ENCODE measurements at regions not wholly inside any gene's neighbourhood (a gene's known extent, or its start where the extent isn't known, plus 50 kb on each side); places are given as distances from the start of the nearest gene placed in this dataset.
"Not testable (repeated sequence)": the region's sequence is repeated elsewhere in the genome, so short reads cannot be mapped to it uniquely, and the experiment has no call there.

DNA sequence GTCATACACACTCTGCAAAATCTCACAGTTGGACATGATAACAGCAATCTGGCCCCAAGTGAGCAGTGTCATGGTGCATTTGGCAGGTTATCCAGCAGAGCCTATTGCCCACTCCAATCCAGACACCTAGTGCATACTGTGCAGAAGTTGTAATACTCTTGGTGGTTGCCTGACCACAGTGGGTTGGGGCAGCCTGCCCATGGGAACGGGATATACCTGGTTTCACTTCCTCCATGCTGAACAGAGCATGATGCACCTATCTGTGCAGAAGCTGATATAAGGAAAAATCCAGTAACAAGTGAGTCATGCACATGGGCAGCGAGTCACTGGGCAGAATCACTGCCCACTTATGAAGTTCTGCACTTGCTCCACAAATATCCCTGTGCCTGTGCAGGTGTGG is 105.3 kb upstream of the IGSF1 start:
- H3K27ac ChIP-seq, result no peak overlapping the region
- TF ChIP-seq CTCF (conservative IDR thresholded peaks at IDR 0.05; ENCODE audit: low read depth), result no peak
- POLR2A ChIA-PET (ENCODE audit: low non-redundant PET), result no interaction called here
- CTCF ChIA-PET, result interaction anchor here (0.6 kb wide), 1 partner anchor 954 kb away, joined by 3 read pairs; no protein-coding TSS in a partner anchor
- DNase-seq (ENCODE audit: low spot score), result no peak

DNA sequence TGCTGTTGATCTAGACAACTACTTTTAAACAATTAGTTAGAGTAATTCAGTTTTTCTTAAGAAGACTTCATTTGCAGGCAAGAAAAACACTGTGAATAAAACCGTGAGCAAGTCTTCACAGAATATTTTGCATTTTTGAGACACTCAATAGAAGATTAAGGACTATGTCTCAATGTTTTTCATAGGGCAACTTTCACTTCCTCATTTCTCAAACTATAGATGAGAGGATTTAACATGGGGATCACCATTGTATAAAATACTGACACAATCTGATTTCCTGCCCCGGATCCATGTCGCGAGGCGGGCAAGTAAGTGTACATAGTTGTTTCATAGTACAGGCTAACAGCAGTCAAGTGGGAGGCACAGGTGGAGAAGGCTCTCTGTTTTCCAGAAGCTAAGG is 108.8 kb upstream of the IGSF1 start:
- ChIA-PET POLR2A (ENCODE audit: low non-redundant PET) (no interaction called here), CTCF (no interaction called here)
- DNase-seq (ENCODE audit: low spot score), result no peak
- TF ChIP-seq CTCF (conservative IDR thresholded peaks at IDR 0.05; ENCODE audit: low read depth), result no peak
- no peak overlapping the region for H3K27ac ChIP-seq

- TF ChIP-seq CTCF (conservative IDR thresholded peaks at IDR 0.05; ENCODE audit: low read depth), result no peak
- H3K27ac ChIP-seq, result no peak overlapping the region
- no peak for DNase-seq (ENCODE audit: low spot score)
- POLR2A ChIA-PET (ENCODE audit: low non-redundant PET), result no interaction called here
- CTCF ChIA-PET, result no interaction called here
These were observed 110.7 kb upstream of the IGSF1 start for GRCh38 chrX:131399678-131400428.

- ChIA-PET CTCF (no interaction called here), POLR2A (ENCODE audit: low non-redundant PET) (no interaction called here)
- H3K27ac ChIP-seq, result no peak overlapping the region
- TF ChIP-seq CTCF (conservative IDR thresholded peaks at IDR 0.05; ENCODE audit: low read depth), result no peak
- no peak for DNase-seq (ENCODE audit: low spot score)
These were observed 113.2 kb upstream of the IGSF1 start for GRCh38 chrX:131402124-131402811.

- ChIA-PET POLR2A (ENCODE audit: low non-redundant PET) (no interaction called here), CTCF (no interaction called here)
- DNase-seq (ENCODE audit: low spot score), result no peak
- TF ChIP-seq CTCF (conservative IDR thresholded peaks at IDR 0.05; ENCODE audit: low read depth), result no peak
- H3K27ac ChIP-seq, result no peak overlapping the region
These were observed 116.4 kb upstream of the IGSF1 start for GRCh38 chrX:131405497-131405896.

- POLR2A ChIA-PET (ENCODE audit: low non-redundant PET), result no interaction called here
- CTCF ChIA-PET, result no interaction called here
- no peak for TF ChIP-seq CTCF (conservative IDR thresholded peaks at IDR 0.05; ENCODE audit: low read depth)
- H3K27ac ChIP-seq, result no peak overlapping the region
- no peak for DNase-seq (ENCODE audit: low spot score)
These were observed 119.0 kb upstream of the OR13H1 start for GRCh38 chrX:131424895-131425294.

GRCh38 chrX:131430465-131430864 is 113.4 kb upstream of the OR13H1 start:
- DNase-seq (ENCODE audit: low spot score); POLR2A ChIA-PET (ENCODE audit: low non-redundant PET); H3K27ac ChIP-seq; CTCF ChIA-PET: not testable (repeated sequence)

All from RWPE1 (cell line).